Activated CD8-positive, alpha-beta memory T cell treated with anti-CD3 and anti-CD28 coated beads, Interleukin-2, amount 50 U/mL, for 48 hours (primary cell): ENCODE measurements at regions not wholly inside any gene's neighbourhood (a gene's known extent, or its start where the extent isn't known, plus 50 kb on each side); places are given as distances from the start of the nearest gene placed in this dataset.

Experiments
- DNase-seq: peaks from one replicate; pipeline ENCODE4 v3.0.0-alpha.2; 2020

DNA sequence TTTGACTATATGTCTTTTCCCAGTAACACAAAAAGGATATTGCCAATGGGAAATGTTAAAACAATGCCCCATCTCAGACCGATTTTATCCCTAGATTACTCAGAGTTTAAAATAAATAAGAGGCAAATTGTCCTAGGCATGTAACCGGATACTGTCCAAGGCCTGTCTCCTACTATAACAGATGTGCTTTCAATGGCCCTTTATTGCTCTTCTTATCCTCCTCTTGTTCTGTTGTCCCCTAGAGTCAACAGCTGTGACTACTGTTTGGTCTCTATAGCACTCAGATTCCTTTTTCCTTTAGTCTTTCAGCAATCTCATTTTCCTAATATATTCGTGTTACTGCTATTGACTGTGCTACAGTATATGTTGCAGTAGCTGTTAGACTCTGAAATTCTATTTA is 66.8 kb upstream of the PLS3 start:
- DNase-seq, result no peak

DNA sequence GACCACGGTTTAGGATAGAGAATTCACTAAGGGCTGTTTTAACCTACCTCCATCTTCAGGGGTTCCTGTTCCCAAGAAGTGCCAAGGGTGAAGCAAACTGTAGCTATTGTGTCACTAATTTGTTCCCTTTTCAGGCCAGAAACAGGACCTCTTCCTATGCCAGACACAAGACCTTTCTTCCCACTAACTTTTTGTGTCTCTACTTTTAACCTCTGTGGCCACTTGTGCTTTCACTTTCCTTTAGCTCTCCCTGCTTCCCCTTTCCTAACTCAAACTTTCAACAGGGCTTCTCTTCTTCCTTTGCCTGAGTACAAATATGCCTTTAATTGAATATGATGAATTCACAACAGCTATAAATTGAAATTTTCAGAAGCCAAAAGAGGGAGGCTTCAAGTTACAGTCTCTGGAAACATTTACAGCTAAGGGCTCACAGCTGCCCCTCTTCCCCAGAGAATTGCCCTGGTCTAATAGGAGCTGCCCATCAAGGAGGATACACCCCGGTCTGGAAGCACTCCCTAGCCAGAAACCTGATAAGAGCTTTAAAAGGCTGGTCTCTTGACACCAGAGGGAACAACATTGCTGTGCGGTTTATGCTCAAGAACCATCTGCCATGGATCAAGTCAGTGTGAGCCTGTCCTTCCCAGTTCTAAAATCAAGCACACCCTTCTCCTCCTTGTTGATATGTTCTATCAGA is 61.7 kb upstream of the PLS3 start:
- DNase-seq, result no peak

DNA sequence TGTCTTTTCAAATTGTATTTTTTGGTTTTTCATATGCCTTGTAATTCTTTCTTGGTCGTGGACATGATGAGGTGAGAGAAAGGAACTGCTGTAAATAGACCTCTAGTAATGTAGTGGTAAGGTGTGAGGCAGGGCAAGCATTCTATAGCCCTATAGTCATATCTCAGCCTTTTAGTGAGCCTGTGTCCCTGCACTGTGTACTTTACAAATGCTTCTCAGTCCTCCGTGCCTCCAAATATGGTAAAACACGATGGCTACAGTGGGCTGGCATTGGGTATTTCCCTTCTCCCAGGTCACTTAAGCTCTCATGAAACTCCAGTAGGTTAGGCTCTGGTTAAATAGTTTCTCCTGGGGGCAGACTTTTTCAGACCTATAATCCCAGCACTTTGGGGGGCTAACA is 57.9 kb upstream of the PLS3 start:
- DNase-seq, result no peak

DNA sequence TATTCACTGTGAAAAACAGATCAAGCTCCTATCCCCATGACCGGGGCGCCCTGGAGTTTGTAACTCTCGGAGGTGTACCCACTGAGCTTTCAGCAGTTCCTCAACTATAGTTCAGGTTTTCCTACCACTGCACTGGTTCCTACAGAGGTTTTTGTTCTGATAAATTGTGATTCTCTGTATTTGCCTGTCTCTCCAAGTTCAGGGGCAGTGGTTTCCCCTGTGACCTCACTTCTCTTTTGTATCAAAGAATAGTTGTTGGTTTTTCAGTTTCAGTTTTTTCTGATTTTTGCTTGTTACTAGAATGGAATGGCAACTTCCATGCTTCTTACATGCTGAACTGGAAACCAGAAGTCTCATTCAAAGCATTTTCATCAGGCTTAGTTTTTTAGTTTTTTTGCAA is 56.8 kb upstream of the PLS3 start:
- no peak for DNase-seq
